SK-N-SH (cell line): ENCODE measurements at regions not wholly inside any gene's neighbourhood (a gene's known extent, or its start where the extent isn't known, plus 50 kb on each side); places are given as distances from the start of the nearest gene placed in this dataset.

ENCODE experiments used
- CHD2 ChIP-seq: fragments of 150-350 bp; IDR thresholded peaks from 2 replicates; pipeline ENCODE4 v1.6.1; 2018; ENCODE audit warnings: low read length; ENCODE audit not compliant: partially characterized antibody
- CTCF ChIP-seq: fragments of 200-600 bp; sonication (generic); IDR thresholded peaks from 2 replicates; pipeline ENCODE4 v1.6.1; 2017; ENCODE audit warnings: antibody characterized with exemption, mild to moderate bottlenecking, moderate library complexity
- FOXM1 ChIP-seq: IDR thresholded peaks from 2 replicates; pipeline ENCODE4 v1.4.0; 2012; ENCODE audit warnings: low read depth, mild to moderate bottlenecking
- GABPA ChIP-seq: IDR thresholded peaks from 2 replicates; pipeline ENCODE4 v1.4.0; 2012; ENCODE audit warnings: low read depth, mild to moderate bottlenecking
- JUND ChIP-seq: IDR thresholded peaks from 2 replicates; pipeline ENCODE4 v1.4.0; 2012
- MAX ChIP-seq: IDR thresholded peaks from 2 replicates; pipeline ENCODE4 v1.4.0; 2012; ENCODE audit warnings: low read depth
- POLR2AphosphoS5 ChIP-seq: IDR thresholded peaks from 2 replicates; pipeline ENCODE4 v1.6.1; 2012; ENCODE audit warnings: low read depth, low read length
- RCOR1 ChIP-seq: fragments of 150-350 bp; IDR thresholded peaks from 2 replicates; pipeline ENCODE4 v1.6.1; 2017; ENCODE audit warnings: antibody characterized with exemption, low read length
- RFX5 ChIP-seq: IDR thresholded peaks from 2 replicates; pipeline ENCODE4 v1.6.1; 2012; ENCODE audit warnings: mild to moderate bottlenecking, improper control_type of control experiment, low read length
- TAF1 ChIP-seq: IDR thresholded peaks from 2 replicates; pipeline ENCODE4 v1.6.1; 2012; ENCODE audit warnings: low read depth, mild to moderate bottlenecking, low read length, moderate library complexity, borderline replicate concordance
- USF2 ChIP-seq: fragments of 150-350 bp; IDR thresholded peaks from 2 replicates; pipeline ENCODE4 v1.6.1; 2017; ENCODE audit warnings: antibody characterized with exemption, low read length, low read depth, borderline replicate concordance
- YY1 ChIP-seq: IDR thresholded peaks from 2 replicates; pipeline ENCODE4 v1.4.0; 2012; ENCODE audit warnings: low read depth, mild to moderate bottlenecking

- TF ChIP-seq CTCF = no peak
- no peak for TF ChIP-seq YY1
- TF ChIP-seq RFX5 = no peak
- no peak for TF ChIP-seq MAX
- TF ChIP-seq POLR2AphosphoS5 = no peak
- TF ChIP-seq GABPA = no peak
- TF ChIP-seq TAF1 = no peak
- no peak for TF ChIP-seq CHD2
- TF ChIP-seq USF2 = no peak
- no peak for TF ChIP-seq RCOR1
- no peak for TF ChIP-seq FOXM1
- TF ChIP-seq JUND = no peak; the same call in 1 of the 2 replicates
Measured at GRCh38 chr13:79837741-79838450, 356.9 kb downstream of the NDFIP2 start.
